ENCODE measurements at regions not wholly inside any gene's neighbourhood (a gene's known extent, or its start where the extent isn't known, plus 50 kb on each side); places are given as distances from the start of the nearest gene placed in this dataset.
"Not testable (repeated sequence)": the region's sequence is repeated elsewhere in the genome, so short reads cannot be mapped to it uniquely, and the experiment has no call there.

GRCh38 chr2:82811946-82812345 is 1647.1 kb downstream of the SUCLG1 start:
- peak; percentile 5 for DNase-seq (ENCODE audit: low spot score)

- no peak for DNase-seq (ENCODE audit: low spot score)
Measured at GRCh38 chr2:82803307-82803706, 1655.8 kb downstream of the SUCLG1 start.

- no peak for DNase-seq (ENCODE audit: low spot score)
Measured at GRCh38 chr2:82797469-82797868, 1661.6 kb downstream of the SUCLG1 start.

GRCh38 chr2:82796132-82796531 is 1662.9 kb downstream of the SUCLG1 start:
- DNase-seq (ENCODE audit: low spot score), result no peak

- DNase-seq (ENCODE audit: low spot score), result no peak
Measured at GRCh38 chr2:82795446-82795845, 1663.6 kb downstream of the SUCLG1 start.

- DNase-seq (ENCODE audit: low spot score), result no peak
Measured at GRCh38 chr2:82793711-82794435, 1665.2 kb downstream of the SUCLG1 start.

GRCh38 chr2:82792316-82792715 is 1666.8 kb downstream of the SUCLG1 start:
- no peak for DNase-seq (ENCODE audit: low spot score)

- DNase-seq (ENCODE audit: low spot score), result no peak
Measured at GRCh38 chr2:82790206-82791021, 1668.7 kb downstream of the SUCLG1 start.

GRCh38 chr2:82789851-82790205 is 1669.3 kb downstream of the SUCLG1 start:
- DNase-seq (ENCODE audit: low spot score), result no peak

- no peak for DNase-seq (ENCODE audit: low spot score)
Measured at GRCh38 chr2:82781176-82781915, 1677.7 kb downstream of the SUCLG1 start.

- no peak for DNase-seq (ENCODE audit: low spot score)
Measured at GRCh38 chr2:82780050-82780449, 1679.0 kb downstream of the SUCLG1 start.

GRCh38 chr2:82752396-82752795 is 1706.7 kb downstream of the SUCLG1 start:
- no peak for DNase-seq (ENCODE audit: low spot score)

GRCh38 chr2:82748653-82749052 is 1710.4 kb downstream of the SUCLG1 start:
- no peak for DNase-seq (ENCODE audit: low spot score)

- no peak for DNase-seq (ENCODE audit: low spot score)
Measured at GRCh38 chr2:82740527-82740926, 1718.6 kb downstream of the SUCLG1 start.

GRCh38 chr2:82737965-82738364 is 1721.1 kb downstream of the SUCLG1 start:
- not testable (repeated sequence) for DNase-seq (ENCODE audit: low spot score)

- no peak for DNase-seq (ENCODE audit: low spot score)
Measured at GRCh38 chr2:82735336-82735735, 1723.7 kb downstream of the SUCLG1 start.

- no peak for DNase-seq (ENCODE audit: low spot score)
Measured at GRCh38 chr2:82731824-82732223, 1727.3 kb downstream of the SUCLG1 start.

GRCh38 chr2:82730811-82731210 is 1728.3 kb downstream of the SUCLG1 start:
- no peak for DNase-seq (ENCODE audit: low spot score)

GRCh38 chr2:82728090-82728489 is 1731.0 kb downstream of the SUCLG1 start:
- no peak for DNase-seq (ENCODE audit: low spot score)

GRCh38 chr2:82708681-82709080 is 1750.4 kb downstream of the SUCLG1 start:
- no peak for DNase-seq (ENCODE audit: low spot score)

- no peak for DNase-seq (ENCODE audit: low spot score)
Measured at GRCh38 chr2:82697231-82697630, 1761.8 kb downstream of the SUCLG1 start.

- no peak for DNase-seq (ENCODE audit: low spot score)
Measured at GRCh38 chr2:82694431-82694830, 1764.6 kb downstream of the SUCLG1 start.

Measured in hematopoietic multipotent progenitor cell treated with erythropoietin and hydrocortisone succinate and interleukin-3 and kit ligand, for 15 days (in vitro differentiated cells).